HG02884 (cell line): ENCODE measurements at regions not wholly inside any gene's neighbourhood (a gene's known extent, or its start where the extent isn't known, plus 50 kb on each side); places are given as distances from the start of the nearest gene placed in this dataset.

ENCODE experiments used
- ATAC-seq: cut with Tn5 transposase; IDR thresholded peaks from one replicate; pipeline ENCODE4 v1.9.1; 2021; ENCODE audit warnings: mild to moderate bottlenecking, moderate library complexity; ENCODE audit not compliant: unreplicated experiment

DNA sequence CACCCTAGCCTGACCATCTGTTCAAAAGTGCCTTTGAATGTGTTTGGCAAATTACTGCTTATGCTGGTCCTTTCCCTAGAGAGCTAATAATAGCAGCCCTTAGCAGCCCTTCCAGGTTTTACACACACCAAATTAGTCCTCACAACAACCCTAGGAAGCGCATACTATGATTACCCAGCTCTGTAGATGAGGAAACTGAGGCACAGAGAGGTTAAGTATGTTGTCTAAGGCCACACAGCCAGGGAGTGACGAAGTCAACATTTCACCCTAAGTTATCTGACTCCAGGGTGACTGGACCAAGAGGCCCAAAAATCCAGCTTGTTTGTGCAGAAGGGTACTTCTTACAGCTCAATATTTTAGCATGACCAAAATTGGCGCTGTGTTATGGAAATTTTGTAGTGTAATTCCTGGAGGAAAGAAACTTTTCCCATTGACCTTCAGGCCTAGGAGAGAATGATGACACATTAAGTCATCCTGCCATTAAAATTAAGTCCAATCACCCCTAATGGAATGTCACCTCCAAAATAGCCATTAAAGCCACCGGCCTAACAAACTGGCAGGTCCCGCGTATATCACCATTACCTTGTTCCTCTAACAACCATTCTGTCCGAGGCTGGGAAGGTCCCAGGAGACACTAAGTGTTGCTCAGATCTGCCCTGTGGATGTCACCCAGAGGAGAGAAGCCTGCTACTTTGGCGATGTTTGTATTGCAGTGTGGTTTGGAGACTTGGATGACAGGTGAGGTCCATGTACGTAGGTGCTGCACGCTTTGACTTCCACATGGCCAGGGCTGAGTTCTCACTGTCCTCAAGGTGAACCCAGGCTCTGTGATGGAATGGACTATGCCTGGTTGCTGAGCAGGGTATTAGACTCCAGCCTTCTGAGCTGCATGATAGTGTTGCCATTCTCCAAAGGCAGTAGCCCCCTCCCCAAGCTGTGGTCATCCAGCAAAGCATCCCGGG, 258.3 kb downstream of the TOMM20 start:
- ATAC-seq = no peak

DNA sequence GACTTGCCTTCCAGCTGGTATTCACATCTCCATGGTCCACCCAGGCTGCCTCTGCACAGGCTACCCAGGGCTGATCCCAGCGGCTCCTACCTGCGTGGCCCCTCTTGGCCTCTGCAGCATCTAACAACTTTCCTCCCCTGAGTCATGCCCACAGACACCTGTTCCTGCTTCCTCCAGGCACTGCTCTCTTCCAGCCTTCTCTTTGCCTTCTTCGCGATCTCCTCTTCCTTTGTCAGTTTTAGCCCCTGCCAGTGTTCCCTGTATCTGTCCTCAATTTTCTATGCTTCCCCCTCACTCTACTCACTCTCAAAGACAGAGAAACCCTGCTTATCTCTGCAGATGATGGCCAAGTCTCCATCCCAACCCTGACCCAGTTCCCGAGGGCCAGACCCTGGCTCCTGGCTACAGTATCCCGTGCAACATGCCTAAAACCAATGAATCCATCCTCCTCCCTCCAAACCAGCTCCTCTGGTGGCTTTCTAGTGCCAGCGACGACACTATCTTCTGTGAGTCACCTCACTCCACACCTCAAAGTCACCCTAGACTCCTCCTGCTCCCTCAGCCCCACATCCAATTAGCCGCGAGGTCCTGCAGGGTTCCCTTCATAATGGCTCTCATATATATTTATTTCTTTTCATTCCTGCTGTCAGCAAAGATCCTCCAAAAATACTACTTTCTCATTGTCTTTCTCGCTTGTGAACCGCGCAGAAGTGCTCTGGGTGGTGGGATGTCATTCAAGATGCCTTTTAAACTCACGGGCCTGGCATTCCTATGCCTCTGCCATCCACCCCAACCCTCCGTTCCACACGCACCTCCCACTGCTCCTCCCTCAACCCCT, 259.2 kb downstream of the TOMM20 start:
- ATAC-seq = no peak

DNA sequence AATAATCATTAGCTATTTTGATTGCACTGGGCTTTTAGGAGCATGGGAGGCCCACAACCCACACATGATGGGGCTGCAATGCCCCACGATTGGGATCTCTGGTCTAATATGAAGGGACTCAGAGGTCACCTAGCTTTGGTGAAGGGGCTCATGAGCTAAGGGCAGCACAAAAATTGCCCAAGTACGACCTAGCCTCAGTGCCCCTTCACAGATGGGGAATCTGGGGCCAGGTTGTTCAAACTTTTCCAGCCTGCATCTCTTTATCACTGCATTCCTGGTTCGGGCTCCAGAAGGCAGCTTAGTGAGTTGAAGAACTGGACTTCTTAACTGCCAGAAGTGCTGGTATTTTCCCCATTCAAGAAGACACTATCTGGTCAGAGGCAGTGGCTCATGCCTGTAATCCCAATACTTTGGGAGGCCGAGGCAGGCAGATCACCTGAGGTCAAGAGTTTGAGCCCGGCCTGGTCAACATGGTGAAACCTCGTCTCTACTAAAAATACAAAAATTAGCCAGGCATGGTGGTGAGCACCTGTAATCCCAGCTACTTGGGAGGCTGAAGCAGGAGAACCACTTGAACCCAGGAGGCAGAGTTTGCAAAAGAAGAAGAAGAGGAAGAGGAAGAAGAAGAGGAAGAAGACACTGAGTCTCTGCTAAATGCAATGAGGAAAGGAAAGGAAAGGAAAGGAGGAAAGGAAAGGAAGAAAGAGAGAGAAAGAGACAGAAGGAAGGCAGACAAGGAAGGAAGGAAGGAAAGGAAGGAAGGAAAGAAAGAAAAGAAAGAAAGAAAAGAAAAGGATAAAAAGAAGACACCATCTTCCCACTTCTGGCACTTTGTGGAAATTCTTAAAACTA, 258.5 kb upstream of the IRF2BP2 start:
- no peak for ATAC-seq

DNA sequence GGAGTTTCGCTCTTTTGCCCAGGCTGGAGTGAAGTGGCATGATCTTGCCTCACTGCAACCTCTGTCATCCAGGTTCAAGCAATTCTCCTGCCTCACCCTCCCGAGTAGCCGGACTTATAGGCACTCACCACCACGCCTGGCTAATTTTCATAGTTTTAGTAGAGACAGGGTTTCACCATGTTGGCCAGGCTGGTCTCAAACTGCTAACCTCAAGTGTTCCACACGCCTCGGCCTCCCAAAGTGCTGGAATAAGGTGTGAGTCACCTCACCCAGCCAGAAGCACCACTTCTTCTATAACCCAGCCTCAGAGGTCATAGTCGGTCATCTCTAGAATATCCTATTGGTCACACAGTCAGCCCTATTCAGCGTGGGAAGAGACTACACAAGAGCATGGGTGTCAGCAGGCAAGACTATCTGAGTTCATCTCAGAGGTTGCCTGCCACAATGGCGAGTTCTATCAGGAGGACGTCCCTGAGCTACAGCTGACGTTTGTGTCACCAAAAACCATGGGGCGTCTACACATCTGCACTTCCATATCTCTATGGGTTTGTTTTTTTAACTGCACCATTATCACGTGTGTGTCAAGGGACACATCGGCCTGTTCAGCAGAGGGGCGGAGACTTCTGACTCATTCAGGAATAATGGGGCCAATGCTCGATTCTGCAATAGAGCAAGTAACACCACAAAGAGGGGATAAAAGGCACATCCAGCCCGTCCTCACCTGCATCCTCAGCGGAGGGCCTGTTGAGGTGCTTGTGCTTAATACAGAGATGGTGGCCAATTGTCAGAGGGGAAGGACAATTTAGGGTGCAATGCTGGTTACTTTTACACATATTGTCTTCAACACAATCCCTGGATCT, 256.3 kb upstream of the IRF2BP2 start:
- ATAC-seq = no peak

- no peak for ATAC-seq
Observed at GRCh38 chr1:234865171-234866006, 255.4 kb upstream of the IRF2BP2 start.

- no peak for ATAC-seq
Observed at GRCh38 chr1:234864116-234864515, 254.1 kb upstream of the IRF2BP2 start.

GRCh38 chr1:234863551-234863971, 253.6 kb upstream of the IRF2BP2 start:
- no peak for ATAC-seq

GRCh38 chr1:234862944-234863515, 253.1 kb upstream of the IRF2BP2 start:
- ATAC-seq = no peak

DNA sequence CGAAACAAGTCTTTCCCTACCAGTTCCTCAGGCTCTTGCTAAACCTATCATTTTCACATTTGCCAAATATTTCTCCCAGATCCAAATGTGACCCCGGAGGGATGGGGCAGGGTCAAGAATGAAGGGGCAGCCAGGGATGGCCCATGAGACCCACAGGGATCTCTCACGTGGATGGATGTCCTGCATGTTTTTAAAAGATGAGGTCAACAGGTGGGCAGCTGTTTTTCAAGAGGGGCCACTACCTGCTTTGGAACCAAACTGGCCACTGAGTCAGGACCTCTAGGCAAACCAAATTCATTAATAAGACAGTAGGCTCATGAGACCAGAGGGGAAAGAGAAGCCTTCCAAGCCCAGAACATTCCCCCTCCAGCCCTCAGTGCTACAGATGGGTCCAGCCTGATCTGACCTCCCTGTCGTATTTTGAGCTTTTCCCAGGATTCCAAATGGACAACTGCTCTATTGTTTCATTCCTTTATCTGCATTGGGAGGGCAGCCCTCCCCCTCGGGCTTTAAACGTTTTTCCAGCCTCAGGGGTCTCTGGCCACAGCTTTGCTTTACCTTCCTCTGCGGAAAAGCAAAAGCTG, 252.5 kb upstream of the IRF2BP2 start:
- no peak for ATAC-seq

DNA sequence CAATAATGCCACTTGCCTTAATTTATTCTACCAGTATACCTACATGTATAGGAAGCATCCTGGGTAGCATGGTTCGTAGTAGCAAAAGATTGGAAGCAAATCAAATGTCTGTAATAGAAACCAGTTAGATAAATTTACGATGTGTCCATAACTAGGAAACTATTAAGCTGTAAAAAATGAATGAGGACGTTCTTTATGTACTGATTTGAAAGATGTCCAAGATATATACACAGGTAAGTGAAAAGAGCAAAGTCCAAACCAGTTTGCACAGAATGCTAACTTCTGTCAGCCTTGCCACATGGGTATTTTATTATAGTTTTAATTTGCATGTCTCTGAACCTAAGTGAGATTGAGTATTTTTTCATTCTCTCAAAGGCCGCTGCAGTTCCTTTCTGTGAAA, 251.8 kb upstream of the IRF2BP2 start:
- ATAC-seq = no peak

GRCh38 chr1:234861024-234861620, 251.1 kb upstream of the IRF2BP2 start:
- ATAC-seq = no peak

DNA sequence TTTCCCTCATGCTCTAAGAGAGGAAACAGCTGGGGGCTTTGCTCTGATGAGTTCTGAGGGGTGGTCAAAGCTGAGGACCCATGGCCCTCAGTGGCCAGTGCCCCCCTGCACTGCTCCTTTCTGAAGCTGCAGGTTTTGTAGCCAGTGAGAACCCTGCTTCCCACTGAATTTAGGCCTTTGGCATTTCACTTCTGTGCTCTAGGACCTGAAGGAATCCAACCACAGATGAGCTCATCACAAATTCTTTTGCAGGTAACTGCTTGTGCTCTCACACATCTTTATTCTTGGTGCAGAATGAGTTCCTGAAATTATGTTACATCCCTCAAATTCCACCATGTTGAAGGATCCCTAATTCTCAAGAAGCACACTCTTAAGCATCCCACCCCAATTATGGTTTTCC, 248.7 kb upstream of the IRF2BP2 start:
- ATAC-seq = no peak

DNA sequence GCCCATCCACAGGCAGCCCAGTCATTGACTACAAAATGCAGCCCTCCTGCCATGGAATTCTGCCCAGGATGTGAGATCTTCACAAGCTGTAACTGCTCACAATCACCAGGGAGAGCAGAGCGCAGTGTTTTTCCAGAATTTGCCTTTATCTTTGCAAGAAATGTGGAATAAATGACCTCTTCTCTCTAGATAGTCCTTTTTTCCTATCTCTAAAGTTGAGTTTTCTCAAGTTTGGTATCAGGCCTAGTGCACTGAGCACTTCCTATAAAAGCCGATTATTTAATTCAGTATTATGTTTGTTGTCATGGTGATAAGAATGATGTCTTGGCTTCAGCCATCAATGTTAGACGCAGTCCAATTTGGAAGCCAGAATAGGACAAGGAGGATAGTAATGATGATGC, 246.9 kb upstream of the IRF2BP2 start:
- ATAC-seq = no peak

DNA sequence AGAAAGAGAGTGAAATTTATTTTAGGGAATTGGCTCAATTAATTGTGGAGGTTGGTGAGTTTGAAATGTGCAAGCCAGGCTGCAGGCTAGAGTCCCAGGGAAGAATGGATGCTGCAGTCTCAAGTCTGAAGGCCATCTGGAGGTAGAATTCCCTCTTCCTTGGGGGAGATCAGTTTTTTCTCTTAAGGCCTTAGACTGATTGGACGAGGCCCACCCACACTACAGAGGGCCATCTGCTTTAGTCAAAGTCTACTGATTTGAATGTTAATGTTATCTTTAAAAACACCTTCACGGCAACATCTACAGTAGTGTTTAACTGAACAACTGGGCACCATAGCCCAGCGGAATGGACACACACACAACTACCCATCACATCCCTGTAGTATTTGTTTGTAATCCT, 245.9 kb upstream of the IRF2BP2 start:
- ATAC-seq = no peak

- no peak for ATAC-seq
Observed at GRCh38 chr1:234854645-234855039, 244.7 kb upstream of the IRF2BP2 start.

GRCh38 chr1:234853906-234854644, 244.1 kb upstream of the IRF2BP2 start:
- no peak for ATAC-seq

GRCh38 chr1:234852659-234853058, 242.7 kb upstream of the IRF2BP2 start:
- no peak for ATAC-seq
